ENCODE measurements at regions not wholly inside any gene's neighbourhood (a gene's known extent, or its start where the extent isn't known, plus 50 kb on each side); places are given as distances from the start of the nearest gene placed in this dataset.
A peak's percentile ranks its signal among the peaks of the same experiment; 100 is the strongest.
"Not testable (repeated sequence)": the region's sequence is repeated elsewhere in the genome, so short reads cannot be mapped to it uniquely, and the experiment has no call there.

- no peak for FAIRE-seq
- DNase-seq (ENCODE audit: low spot score), result no peak
Observed at GRCh38 chr10:133021116-133021962, 66.4 kb upstream of the ADGRA1 start.

- DNase-seq (ENCODE audit: low spot score) (no peak), FAIRE-seq (no peak)
Observed at GRCh38 chr10:133020193-133020817, 67.4 kb upstream of the ADGRA1 start.

GRCh38 chr10:133019651-133020050 lies 68.1 kb upstream of the ADGRA1 start:
- FAIRE-seq (no peak), DNase-seq (ENCODE audit: low spot score) (no peak)

- FAIRE-seq (no peak), DNase-seq (ENCODE audit: low spot score) (no peak)
Observed at GRCh38 chr10:133019191-133019590, 68.5 kb upstream of the ADGRA1 start.

- no peak for FAIRE-seq
- DNase-seq (ENCODE audit: low spot score), result no peak
Observed at GRCh38 chr10:133018491-133018890, 69.2 kb upstream of the ADGRA1 start.

GRCh38 chr10:133017203-133017601 lies 70.5 kb upstream of the ADGRA1 start:
- FAIRE-seq, result no peak
- no peak for DNase-seq (ENCODE audit: low spot score)

GRCh38 chr10:133016493-133017202 lies 71.1 kb upstream of the ADGRA1 start:
- FAIRE-seq, result no peak
- no peak for DNase-seq (ENCODE audit: low spot score)

- FAIRE-seq, result no peak
- no peak for DNase-seq (ENCODE audit: low spot score)
Observed at GRCh38 chr10:133015816-133016462, 71.8 kb upstream of the ADGRA1 start.

- FAIRE-seq (no peak), DNase-seq (ENCODE audit: low spot score) (no peak)
Observed at GRCh38 chr10:133015321-133015720, 72.4 kb upstream of the ADGRA1 start.

GRCh38 chr10:133014416-133015210 lies 72.2 kb upstream of the CFAP46 start:
- no peak for DNase-seq (ENCODE audit: low spot score)
- FAIRE-seq, result no peak

- FAIRE-seq (no peak), DNase-seq (ENCODE audit: low spot score) (no peak)
Observed at GRCh38 chr10:133013463-133013862, 71.1 kb upstream of the CFAP46 start.

GRCh38 chr10:133012573-133013359 lies 70.4 kb upstream of the CFAP46 start:
- no peak for FAIRE-seq
- peak; percentile 53 for DNase-seq (ENCODE audit: low spot score)

- DNase-seq (ENCODE audit: low spot score) (no peak), FAIRE-seq (no peak)
Observed at GRCh38 chr10:133011882-133012281, 69.5 kb upstream of the CFAP46 start.

- FAIRE-seq, result peak; percentile 100
- not testable (repeated sequence) for DNase-seq (ENCODE audit: low spot score)
Observed at GRCh38 chr10:133011393-133011792, 69.0 kb upstream of the CFAP46 start.

- not testable (repeated sequence) for DNase-seq (ENCODE audit: low spot score); FAIRE-seq
Observed at GRCh38 chr10:133010843-133011179, 68.4 kb upstream of the CFAP46 start.

- no peak for FAIRE-seq
- DNase-seq (ENCODE audit: low spot score), result no peak
Observed at GRCh38 chr10:133010095-133010842, 67.9 kb upstream of the CFAP46 start.

- no peak for DNase-seq (ENCODE audit: low spot score)
- no peak for FAIRE-seq
Observed at GRCh38 chr10:133009218-133009950, 67.0 kb upstream of the CFAP46 start.

- DNase-seq (ENCODE audit: low spot score) (no peak), FAIRE-seq (no peak)
Observed at GRCh38 chr10:133008736-133009135, 66.4 kb upstream of the CFAP46 start.

- DNase-seq (ENCODE audit: low spot score), result no peak
- no peak for FAIRE-seq
Observed at GRCh38 chr10:133008196-133008595, 65.8 kb upstream of the CFAP46 start.
